HFF-Myc (cell line): ENCODE measurements at regions not wholly inside any gene's neighbourhood (a gene's known extent, or its start where the extent isn't known, plus 50 kb on each side); places are given as distances from the start of the nearest gene placed in this dataset.

Source experiments
- DNase-seq: peaks from one replicate; pipeline ENCODE4 v3.0.0-alpha.2; 2011; ENCODE audit warnings: low read depth; ENCODE audit errors: extremely low read depth
- H3K4me3 ChIP-seq: replicated peaks from 2 replicates; pipeline ENCODE4 v1.5.1; 2011; ENCODE audit warnings: low read depth, mild to moderate bottlenecking, control low read depth, low read length
- CTCF ChIP-seq: IDR thresholded peaks from 2 replicates; pipeline ENCODE4 v1.5.1; 2012; ENCODE audit warnings: mild to moderate bottlenecking, low read depth, low read length, control low read depth; ENCODE audit errors: missing control alignments

- no peak for DNase-seq
- H3K4me3 ChIP-seq, result no peak overlapping the region
- no peak for TF ChIP-seq CTCF
Measured at GRCh38 chr3:152104847-152105415, 163.8 kb upstream of the MBNL1 start.

DNA sequence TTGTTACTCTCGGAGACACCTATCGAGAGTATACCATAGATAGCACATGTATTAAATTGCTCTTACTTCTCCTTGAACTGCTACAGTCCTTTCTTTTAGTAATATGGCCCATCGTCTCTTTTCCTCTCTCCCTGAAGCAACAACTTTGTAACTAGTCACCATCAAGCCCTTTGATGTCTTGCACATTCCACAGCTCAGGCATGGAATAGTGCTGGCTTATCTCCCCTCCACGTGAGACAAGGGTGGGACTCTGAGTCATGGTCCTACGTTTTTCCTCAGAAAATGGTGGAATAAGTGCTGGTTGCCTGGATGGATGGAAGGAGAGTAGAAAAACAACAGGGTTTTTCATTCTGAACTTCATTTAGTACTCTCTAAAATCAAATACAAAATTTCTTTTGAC is 163.3 kb upstream of the MBNL1 start:
- no peak overlapping the region for H3K4me3 ChIP-seq
- TF ChIP-seq CTCF, result no peak
- no peak for DNase-seq

DNA sequence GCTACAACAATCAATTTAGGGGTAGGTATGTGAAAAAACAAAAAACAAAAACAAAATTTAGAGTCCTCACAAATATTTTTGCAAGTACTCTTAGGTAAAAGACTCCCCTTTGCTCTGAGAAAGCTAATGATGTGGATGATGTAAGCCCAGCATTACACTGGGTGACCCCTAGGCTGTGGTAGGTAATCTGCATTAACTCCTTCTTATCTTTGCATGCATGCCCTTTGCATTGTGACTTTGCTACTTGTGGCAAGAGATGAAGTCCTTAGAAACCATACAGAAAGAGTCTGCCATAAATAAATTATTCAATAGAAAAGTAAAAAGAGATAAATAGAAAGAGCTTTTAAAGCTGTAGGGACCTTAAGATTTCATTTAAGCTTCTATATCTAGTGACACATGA is 159.7 kb upstream of the MBNL1 start:
- no peak for TF ChIP-seq CTCF
- no peak overlapping the region for H3K4me3 ChIP-seq
- no peak for DNase-seq

GRCh38 chr3:152113413-152113812 is 155.3 kb upstream of the MBNL1 start:
- DNase-seq, result no peak
- no peak for TF ChIP-seq CTCF
- no peak overlapping the region for H3K4me3 ChIP-seq

- no peak for DNase-seq
- H3K4me3 ChIP-seq, result no peak overlapping the region
- TF ChIP-seq CTCF, result no peak
Measured at GRCh38 chr3:152113992-152114651, 154.6 kb upstream of the MBNL1 start.

- no peak for DNase-seq
- TF ChIP-seq CTCF, result no peak
- H3K4me3 ChIP-seq, result no peak overlapping the region
Measured at GRCh38 chr3:152120601-152121269, 148.0 kb upstream of the MBNL1 start.
